Suprapubic skin (tissue), 4 donors: ENCODE measurements at regions not wholly inside any gene's neighbourhood (a gene's known extent, or its start where the extent isn't known, plus 50 kb on each side); places are given as distances from the start of the nearest gene placed in this dataset.

ENCODE experiments used
- CTCF ChIP-seq, 2 donors: fragments of 200-600 bp in 1 of 2; fragments of 450-650 bp in 1 of 2; sonication (generic) in 1 of 2; IDR thresholded peaks; one replicate each; pipeline ENCODE4 v1.5.1; 2016 to 2019; ENCODE audit warnings: antibody characterized with exemption in 2 of 2, mild to moderate bottlenecking in 1 of 2, moderate library complexity in 1 of 2
- POLR2A ChIP-seq, 2 donors: fragments of 450-650 bp; IDR thresholded peaks; one replicate each; pipeline ENCODE4 v1.6.1; 2017; ENCODE audit warnings: antibody characterized with exemption in 2 of 2, mild to moderate bottlenecking in 2 of 2, moderate library complexity in 2 of 2
- POLR2AphosphoS5 ChIP-seq, 3 donors: sonication (generic); formaldehyde crosslinking; IDR thresholded peaks; one replicate each; pipeline ENCODE4 v1.6.1; 2017; ENCODE audit warnings: antibody characterized with exemption in 3 of 3

- TF ChIP-seq CTCF (IDR thresholded peaks at IDR 0.05) (no peak), POLR2A (IDR thresholded peaks at IDR 0.05) (no peak), POLR2AphosphoS5 (IDR thresholded peaks at IDR 0.05) (no peak)
Observed at GRCh38 chr12:92614001-92614400, 88.8 kb upstream of the PLEKHG7 start.
